ENCODE measurements at regions not wholly inside any gene's neighbourhood (a gene's known extent, or its start where the extent isn't known, plus 50 kb on each side); places are given as distances from the start of the nearest gene placed in this dataset.

DNA sequence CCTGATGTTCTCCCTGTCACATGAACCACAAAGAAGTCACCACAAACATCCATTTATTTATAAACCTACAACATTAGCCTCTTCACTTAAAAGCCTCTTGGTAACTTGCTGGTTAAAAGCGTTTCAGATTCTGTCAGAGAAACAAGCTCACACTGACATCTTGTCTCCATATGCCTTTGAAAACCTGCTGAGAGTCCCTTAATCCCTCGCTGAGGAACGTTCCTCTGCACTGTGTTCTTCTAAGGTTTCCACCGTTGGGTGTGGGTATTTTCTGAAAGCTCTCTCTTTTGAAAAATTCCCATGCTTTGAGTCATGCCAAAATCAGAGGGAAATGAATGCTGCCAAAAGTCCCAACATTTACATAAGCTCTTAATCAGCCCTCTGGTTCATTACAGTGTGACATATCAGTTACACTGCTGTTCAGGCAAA lies 149.8 kb downstream of the CCDC34 start:
- no peak for DNase-seq

DNA sequence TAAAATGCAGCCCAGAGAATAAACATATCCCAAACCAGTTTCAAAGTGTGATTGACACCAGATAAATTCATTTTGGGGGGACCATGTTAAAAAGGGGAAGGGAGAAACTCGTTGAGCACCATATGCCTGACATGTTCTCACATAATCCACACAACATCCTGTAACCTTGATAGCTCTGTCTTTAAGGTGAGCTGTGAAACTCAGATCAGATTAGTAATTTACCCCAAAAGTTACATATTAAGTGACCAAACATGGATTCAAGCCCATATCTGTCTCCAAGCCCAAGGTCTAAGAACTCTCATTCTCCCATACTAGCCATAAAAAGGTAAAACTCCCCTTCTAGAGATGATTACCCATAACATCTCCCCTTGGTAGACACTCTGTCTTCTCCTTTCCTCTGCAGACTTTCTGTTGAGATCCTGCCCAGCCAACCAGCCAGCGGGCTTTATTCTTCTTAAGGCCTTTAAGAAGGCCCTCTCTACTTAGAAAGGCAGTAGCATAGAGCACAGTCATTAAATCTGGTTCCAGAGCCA lies 150.7 kb downstream of the CCDC34 start:
- DNase-seq, result no peak

DNA sequence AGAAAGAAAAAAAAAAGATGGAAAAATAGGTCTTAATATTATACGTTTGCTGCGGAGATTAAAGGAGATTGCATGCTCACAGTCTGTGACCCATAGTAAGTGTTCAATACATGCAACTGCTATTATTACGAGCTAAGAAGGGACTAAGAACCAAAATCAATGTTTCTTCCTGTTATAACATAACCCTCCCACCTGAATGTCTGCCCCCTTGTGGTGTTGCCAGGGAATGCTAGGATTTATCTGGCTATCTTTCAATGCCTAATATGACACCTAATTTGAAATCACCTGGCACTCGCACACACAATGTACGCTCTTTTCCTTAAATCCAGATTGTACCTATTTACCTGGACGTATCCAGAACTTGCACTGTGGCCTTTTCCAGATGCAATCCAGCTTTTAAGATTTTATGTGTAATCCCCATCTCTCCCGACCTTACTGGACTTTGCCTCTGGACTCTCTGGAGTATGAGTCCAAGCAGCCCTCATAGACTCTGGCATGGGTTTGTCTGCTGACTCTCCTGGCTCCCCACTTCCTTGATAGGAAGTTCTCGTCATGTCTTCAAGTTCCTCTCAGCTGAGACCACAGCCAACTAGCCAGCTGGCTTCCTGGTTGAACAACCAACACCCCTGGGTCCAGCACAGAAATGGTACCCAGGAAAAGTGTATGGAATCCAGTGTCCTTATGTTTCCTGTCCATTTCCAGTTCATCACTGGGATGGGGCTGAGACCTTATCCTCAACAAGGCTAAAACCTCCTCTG lies 151.5 kb downstream of the CCDC34 start:
- DNase-seq, result no peak

DNA sequence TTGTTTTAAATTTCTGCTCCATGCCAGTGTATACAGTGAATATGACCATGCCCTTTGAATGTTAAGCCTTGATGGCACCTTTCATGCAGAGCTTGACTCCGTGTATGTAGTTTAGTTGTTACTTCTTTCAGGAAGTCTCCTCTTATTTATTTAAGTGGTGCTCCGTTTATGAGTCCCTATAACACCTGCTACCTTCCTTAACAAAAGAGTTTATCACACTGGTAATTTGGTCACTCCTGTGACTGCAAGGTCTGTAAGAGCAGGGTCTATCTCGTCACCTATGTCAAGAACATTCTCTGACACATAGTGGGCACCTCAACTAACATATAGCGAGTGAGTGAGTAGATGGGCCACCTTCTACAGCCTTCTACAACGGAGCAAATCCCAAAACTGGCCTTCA lies 152.5 kb downstream of the CCDC34 start:
- DNase-seq, result peak; percentile 16

DNA sequence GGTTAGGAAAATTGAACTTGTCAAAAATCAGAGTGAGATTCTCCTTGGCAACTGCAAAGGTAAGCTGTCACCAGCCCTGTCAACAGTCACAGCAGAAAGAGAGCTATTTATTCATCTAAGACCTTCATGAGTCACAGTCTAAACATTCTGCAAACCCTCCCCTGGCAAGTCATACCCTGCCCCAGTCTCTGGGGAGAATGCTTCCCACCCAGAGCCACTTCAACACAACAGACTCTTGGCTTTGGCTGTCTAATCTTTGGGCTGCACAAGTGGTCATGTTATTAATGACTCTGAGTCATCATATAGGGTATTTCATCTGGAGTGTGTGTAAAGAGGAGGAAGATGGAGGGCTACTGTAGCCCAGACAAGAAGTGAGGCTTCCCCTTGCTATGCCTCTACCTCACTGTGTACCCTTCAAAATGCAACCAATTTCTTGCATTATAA lies 153.4 kb downstream of the CCDC34 start:
- DNase-seq, result no peak

DNA sequence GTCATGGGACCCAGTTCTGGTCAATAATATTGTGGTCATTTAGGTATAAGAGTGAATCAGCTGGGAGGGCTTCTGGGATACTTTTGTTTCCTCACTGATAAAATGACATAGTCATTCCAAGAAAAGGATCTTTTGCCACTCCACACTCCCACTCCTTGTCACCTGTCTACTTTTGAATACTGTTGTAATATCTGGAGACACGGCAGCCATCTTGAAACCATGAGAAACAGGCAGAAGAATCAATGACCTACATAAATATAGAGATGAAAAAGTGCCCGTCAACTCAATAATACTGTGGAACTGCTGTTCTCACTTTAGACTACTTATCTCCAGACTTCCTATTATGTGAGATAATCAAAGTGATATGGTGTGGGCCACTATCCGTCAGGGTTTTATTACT lies 154.2 kb downstream of the CCDC34 start:
- no peak for DNase-seq

DNA sequence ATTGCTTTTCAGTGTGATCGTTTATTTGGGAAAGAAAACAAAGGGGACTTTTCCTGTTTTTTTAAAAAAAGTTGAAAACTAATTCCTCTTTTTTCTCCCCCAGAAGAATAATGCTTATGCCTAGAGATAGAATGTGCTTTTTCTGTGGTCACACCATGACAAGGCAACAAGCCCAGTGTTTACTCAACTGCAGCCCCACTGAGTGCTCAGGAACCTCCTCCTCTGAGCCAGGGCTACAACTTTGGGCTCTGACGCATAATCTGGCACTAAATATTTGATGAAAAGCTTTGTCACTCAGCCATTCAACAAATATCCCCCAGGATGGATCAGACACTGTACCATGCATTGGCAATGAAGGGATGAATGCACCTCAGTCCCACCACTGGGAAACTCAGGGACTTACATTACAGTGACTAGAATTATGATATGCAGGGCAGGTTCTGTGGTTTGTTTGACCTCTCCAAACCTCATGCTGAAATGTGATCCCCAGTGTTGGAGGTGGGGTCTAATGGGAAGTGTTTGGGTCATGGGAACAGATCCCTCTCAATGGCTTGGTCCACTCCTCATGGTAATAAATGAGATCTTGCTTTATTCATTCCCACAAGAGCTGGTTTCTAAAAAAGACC lies 155.9 kb downstream of the CCDC34 start:
- peak; percentile 24 for DNase-seq

DNA sequence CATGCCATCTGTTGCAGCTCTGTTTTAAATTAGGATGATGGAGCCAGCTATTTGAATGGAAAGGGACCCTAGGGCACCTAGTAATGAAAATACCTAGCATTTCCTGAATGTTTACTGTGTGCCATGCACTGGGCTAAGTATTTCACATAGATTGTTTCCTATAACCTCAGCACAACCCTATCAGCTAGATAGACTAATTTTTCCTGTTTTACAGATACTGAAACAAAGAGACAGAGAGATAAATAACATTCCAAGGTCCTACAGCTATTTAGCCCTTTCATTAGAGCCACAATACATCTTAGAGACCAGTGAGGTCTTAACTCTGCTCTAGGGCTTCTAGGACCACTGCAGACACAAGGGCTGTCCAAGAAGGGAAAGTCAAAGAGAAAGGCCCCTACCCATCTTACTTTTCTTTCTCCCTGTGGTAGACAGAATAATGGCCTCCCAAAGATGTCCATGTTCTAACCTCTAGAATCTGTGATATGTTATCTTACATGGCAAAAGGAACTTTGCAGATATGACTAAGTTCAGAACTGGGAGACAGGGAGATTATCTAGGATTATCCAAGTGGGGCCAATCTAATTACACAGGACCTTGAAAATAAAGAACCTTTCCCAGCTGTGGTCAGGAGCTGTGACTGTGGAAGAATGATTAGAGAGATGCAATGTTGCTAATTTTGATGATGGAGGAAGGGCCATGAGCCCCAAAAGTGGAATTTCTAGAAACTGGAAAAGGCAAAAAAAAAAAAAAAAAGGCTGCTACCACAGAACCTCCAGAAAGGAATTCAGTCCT lies 157.0 kb downstream of the CCDC34 start:
- DNase-seq, result no peak

DNA sequence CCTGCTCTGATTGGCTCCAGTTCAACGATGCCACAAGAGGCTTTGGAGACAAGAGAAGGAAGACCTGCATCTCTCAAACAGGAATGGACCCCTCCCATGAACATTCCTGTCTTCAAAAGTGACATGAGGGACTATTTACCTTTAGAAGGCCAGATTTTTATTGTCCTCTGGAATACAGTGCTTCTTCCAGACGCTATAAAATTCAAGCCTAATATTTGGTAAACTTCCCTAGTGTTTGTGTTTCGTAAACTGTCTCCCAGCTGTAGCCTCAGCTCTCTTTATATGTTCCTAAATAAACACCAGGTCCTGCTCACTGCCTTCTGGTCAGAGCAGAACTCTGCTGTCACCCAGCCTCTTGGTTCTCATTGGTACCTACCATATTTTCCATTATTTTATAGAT lies 157.8 kb downstream of the CCDC34 start:
- DNase-seq, result no peak

DNA sequence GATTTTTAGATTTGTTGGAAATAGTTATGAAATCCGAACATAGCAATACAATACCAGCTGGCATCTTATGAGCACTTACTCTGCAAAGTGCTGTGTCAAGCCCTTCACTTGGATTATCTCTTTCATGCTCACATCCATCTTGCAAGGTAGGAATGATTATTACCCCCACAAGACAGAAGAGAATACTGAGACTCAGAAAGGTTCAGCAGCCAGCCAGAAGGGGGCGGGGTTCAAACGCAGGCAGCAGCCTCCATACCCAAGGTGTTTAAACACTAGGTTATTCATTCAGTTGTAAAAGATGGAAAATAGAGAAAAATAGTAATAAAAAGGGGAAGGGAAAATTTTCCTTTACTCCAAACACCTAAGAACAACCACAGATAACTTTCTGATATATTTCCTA lies 158.5 kb downstream of the CCDC34 start:
- DNase-seq, result no peak

DNA sequence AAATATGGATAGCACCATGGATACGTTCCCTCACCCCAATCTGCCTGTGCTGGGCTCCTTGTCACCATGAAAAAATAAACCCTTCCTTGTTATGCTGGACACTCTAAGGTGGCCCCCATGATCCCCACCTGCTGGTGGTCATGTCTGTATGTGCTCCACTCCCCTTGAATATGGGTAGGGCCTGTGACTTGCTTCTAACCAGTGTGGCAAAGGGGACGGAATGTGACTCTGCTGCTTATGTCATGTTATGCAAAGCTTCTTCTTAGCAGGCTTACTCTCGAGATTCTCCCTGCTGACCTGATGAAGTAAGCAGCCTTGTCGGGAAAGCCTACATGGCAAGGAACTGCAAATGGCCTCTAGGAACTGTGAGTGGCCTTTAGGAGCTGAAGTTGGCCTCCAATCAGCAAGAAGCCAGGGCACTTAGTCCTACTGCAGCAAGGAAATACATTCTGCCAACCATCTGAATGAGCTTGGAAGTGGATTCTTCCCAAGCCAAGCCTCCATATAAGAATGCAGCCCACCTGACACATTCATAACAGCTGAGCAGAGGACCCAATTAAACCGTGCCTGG lies 159.9 kb downstream of the CCDC34 start:
- no peak for DNase-seq

DNA sequence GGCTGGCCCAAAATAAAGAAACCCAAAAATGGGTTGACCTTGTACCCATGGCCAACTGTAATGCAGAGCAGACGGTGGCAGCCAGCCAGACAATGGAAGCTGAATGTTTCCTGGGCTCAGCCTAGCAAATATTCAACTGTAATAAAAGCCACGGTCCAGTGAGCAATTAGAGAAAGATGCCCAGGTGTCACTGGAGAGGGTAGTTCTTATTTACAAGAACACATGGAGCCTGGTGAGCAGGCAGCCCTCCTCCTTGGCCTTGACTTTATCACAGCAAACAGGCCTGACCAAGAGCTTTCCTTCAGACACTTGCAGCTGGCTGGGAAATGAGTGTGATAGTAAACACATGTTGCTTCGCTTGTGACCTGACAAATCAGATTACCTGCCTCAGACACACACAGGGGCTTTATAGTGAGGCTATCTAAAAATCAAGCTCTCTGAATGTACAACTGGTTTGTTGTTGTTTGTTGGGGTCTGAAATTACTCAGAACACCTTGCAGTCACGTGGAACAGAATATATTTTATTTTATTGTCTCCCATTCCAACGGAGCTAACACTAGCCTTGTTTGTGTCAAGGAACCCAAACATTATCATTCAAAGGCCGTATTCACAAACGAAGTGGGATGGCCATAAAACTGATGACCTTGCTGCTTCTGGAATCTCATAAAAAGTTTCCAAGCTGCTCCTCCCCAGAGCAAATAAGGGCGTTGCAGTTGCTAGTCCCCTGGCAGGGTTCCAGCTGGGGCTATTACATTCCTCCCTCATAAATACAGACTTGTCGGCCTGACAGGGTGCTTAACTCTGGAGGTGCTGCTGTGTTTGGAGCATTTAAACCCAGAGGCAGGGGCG lies 161.1 kb downstream of the BBOX1 start:
- peak; percentile 86 for DNase-seq

DNA sequence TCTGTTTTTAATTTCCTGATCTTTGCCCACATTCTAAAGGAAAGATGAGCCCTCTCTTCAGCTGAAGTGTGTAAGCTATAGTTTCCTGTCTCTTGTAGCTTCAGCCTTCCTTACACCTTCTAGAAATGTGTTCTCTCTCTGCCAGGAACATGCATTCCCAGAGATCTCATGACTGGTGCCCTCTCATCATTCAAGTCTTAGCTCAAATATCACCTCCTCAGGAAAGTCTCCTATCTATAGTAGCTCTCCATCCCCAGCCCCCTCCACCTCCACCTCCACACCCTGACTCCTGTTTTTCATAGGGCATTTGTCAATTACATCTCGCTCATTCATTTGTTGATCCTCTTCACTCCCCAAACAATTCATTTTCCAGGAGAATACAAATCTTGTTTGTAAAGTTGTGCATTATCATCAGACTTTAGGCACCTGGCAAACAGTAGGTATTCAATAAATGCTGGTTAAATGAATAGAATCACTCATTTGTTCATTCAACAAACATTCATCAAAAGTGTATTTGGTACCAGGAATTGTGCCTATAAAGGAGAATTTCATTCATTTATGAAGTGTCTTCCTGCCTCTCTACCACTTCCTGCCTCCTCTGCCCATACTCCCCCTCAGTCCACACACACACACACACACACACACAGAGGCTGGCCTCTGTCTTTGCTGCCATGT lies 160.3 kb downstream of the BBOX1 start:
- no peak for DNase-seq

DNA sequence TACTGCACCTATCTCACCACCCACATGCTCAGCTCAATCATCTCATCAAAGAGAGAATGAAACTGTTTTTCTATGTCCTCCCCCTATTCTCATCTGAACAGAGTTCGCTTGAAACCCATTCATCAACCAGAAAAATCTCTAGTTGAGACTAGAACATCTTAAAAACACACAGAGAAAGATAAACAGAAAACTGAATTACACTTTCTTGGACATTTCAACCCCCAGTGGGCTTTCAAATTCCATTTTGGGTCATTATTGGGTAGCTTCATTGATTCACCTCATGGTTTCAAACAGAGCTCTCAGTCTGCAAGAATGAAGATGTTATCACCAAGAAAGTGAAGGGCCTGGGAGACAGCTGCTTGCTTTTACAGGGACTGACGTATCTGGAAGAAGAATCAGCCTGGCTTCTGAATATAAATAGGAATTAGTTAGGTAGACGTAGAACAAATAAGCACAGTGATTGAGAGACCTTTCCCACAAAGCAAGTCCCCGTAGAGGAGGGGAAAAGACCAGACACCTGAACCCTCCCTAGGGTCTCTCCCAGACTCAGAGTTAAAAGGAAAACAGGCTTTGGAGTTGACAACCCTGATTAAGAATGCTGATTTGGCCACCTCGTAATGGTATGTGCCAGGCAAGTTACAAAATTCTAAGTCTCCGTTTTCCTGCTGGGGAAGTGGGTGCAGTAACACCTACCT lies 155.7 kb downstream of the BBOX1 start:
- DNase-seq, result no peak

DNA sequence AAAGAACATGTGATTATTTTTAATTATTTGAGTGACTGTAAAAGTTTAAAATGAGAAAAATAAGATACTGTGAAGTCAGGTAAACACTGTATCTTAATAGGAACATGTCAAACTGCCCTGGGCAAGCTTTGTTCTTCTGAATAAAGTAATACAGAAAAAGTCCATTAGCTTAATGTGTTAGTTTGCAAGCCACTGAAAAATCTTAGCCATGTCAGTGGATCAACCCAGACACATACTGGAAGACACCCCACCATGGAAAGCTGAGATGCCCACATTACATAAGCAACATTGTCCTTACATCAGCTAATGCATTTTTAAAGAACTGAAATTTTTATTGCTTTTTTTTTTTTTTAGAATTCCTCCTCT lies 155.2 kb downstream of the BBOX1 start:
- no peak for DNase-seq

DNA sequence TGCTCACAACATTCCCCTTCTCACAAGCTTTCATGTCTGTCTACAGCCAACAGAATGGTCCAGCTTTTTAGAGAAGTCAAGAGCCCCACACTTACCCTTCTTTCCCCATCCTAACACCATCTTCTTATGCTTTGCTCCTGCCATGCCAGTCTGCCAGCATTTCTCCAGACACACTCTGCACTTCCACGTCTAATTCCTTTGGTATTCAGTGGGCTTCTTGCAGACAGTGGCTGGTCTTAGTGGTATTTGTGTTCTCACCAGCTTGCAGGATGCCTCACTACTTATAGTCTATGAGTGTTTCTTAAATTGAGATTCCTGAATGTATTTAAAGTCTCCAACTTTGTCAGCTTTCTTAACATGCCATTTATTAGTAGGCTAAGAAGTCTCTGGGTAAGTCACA lies 154.4 kb downstream of the BBOX1 start:
- no peak for DNase-seq

DNA sequence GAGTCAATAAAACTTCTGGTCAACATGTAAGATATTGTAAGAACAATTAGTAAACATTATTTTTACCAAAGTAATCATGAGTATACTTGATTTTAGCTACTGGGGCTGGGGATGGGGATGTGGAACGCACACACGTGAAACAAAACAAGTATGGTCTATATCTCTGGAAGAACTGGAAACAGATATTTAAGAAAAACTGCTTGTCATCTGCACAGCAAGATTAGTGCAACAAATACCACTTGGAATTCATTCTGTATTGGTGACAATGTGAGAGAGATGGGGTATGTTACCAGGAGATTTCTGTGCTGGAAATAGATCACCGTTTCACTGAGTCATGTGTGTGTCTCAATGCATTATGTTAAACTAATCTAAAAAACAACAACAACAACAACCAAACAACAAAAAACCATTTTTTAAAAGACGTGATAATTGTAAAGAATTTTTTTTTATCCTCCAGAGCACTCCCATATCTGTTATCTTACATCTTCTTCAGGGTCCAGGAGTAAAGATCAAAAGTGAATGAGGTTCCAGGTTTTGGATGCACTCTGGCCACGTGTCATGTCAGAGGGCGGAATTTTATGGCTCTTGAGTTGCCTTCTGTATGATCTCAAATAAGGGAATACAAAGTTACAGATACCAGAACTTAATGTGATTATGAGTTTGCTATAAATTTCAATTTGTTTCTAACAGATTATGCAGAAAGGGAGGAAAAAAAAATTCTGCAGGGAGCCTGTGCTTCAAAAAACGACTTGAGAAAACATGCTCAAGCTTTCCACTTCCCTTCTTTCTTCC lies 153.0 kb downstream of the BBOX1 start:
- no peak for DNase-seq

DNA sequence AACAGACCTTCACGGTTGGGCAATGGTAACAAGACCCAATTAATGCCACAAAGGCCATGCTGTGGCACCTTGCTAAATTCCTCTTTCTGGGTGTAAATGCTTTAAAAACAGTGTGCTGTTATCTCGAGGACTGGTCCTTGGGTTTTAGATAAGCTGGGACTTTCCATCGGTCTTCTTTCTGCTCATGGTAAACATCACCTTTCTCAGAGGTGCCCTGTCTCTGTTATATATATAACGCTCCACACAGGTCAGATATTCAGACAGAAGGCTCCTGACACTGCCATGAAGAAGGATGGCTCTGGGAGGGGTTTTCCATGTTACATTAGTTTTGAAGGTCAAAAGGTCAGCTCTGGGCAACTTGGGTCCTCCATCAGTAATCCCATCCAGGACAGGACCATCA lies 151.6 kb downstream of the BBOX1 start:
- no peak for DNase-seq

DNA sequence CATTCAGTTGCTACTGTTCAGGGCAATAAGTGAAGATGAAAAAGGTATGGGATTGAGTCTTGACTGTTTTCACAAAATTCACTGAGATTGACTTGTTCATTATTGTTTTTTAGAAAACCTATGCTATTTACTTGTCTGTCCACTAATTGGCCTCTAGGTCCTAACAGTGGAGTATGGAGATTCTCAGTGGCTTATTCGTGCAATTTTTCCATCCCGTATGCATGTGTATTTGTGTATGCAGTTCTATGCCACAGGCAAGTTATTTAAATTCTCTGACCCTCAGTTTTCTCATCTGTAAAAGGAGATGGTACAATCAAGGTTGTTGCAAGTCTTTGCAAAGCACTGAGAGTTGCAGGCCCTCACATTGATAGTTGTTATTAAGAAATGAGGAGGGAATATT lies 151.0 kb downstream of the BBOX1 start:
- no peak for DNase-seq

DNA sequence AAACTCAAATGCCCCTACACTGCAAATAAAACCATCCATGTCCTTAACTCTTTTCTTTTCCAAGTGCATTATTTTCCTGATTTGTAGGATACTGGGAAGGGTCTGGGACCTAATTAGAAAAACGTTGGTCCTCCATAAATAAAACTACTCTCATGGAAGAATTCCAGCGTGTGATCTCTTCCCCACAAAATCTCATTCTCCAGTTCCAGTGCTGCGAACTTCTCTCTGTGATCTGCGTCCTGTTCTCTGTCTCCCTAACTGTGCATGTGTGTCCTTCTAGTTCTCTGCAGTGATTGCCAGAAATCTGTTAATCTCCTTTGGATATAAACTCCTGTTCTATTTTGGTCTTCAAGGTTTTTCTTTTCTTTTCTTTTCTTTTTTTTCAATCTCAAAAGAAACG lies 148.1 kb downstream of the BBOX1 start:
- DNase-seq, result no peak

All from NCI-H510A treated with DMSO at 0.1 percent for 48 hours (cell line).